Right lobe of liver (tissue), 6 donors: ENCODE measurements at regions not wholly inside any gene's neighbourhood (a gene's known extent, or its start where the extent isn't known, plus 50 kb on each side); places are given as distances from the start of the nearest gene placed in this dataset.

ENCODE experiments used
- ATAC-seq, 4 donors: fragments of 200-7000 bp; cut with Tn5 transposase; one replicate each; pipeline ENCODE4 v1.9.1; 2020; ENCODE audit warnings: mild to moderate bottlenecking in 4 of 4, moderate library complexity in 4 of 4
- DNase-seq, 3 donors: peaks; one replicate each; pipeline ENCODE4 v3.0.0-alpha.2; 2020
- H3K27ac ChIP-seq, 3 donors: fragments of 200-600 bp; one replicate each; pipeline ENCODE4 v1.8.0; 2022
- H3K27me3 ChIP-seq, 2 donors: fragments of 200-600 bp; one replicate each; pipeline ENCODE4 v1.8.0; 2022
- H3K36me3 ChIP-seq, 4 donors: fragments of 200-600 bp; sonication (generic) in 1 of 4; one replicate each; pipeline versions ENCODE4 v1.5.1 to v1.8.0; 2017 to 2022; ENCODE audit warnings: control low read depth in 1 of 4
- H3K4me1 ChIP-seq, 4 donors: fragments of 200-600 bp; sonication (generic) in 1 of 4; one replicate each; pipeline versions ENCODE4 v1.5.1 to v1.8.0; 2017 to 2022; ENCODE audit warnings: control low read depth in 1 of 4
- H3K4me3 ChIP-seq, 3 donors: fragments of 200-600 bp; one replicate each; pipeline ENCODE4 v1.8.0; 2022
- H3K9me3 ChIP-seq, 4 donors: fragments of 200-600 bp; sonication (generic) in 1 of 4; one replicate each; pipeline versions ENCODE4 v1.5.1 to v1.8.0; 2017 to 2022; ENCODE audit warnings: control low read depth in 1 of 4
- CTCF ChIP-seq, 4 donors: fragments of 200-600 bp in 3 of 4; fragments of 450-650 bp in 1 of 4; IDR thresholded peaks; one replicate each; pipeline versions ENCODE4 v1.5.1 to v1.8.0; 2016 to 2022; ENCODE audit warnings: antibody characterized with exemption in 4 of 4, mild to moderate bottlenecking in 2 of 4
- POLR2A ChIP-seq: fragments of 450-650 bp; IDR thresholded peaks from one replicate; pipeline ENCODE4 v1.6.1; 2017; ENCODE audit warnings: antibody characterized with exemption, mild to moderate bottlenecking
- WGBS: methylation state at CpG from one replicate; pipeline ENCODE4 v1.1.6; 2018; ENCODE audit warnings: low coverage, low lambda C conversion rate; ENCODE audit not compliant: insufficient coverage; ENCODE audit errors: missing lambda C conversion rate; 5-methylcytosine and 5-hydroxymethylcytosine counted together
- intact Hi-C, 2 donors: fragments of 100-400 bp; cut with DNase I; formaldehyde crosslinking; loops; one replicate each; pipeline versions ENCODE4 v1.11.2 to v1.14.1; 2022
- donor health status: DM: no; HTN: yes; CAD: no.
- donor health status: DM: no; HTN: no; CAD: no.
- donor health status: DM: no; HTN: no; CAD: no.
- donor health status: DM: no; HTN: yes; CAD: no.
- donor health status: DM: no; HTN: yes; CAD: no.

GRCh38 chr6:44030812-44031454 is 96.3 kb downstream of the MRPL14 start:
- peak in 1 of 3 donors; percentile 30 for DNase-seq
- no peaks in the 10 kb centered on the region for H3K27me3 ChIP-seq
- no peak for ATAC-seq
- no peaks in the 10 kb centered on the region for H3K4me1 ChIP-seq
- intact Hi-C loops = no loop called here
- H3K9me3 ChIP-seq = no peaks in the 10 kb centered on the region
- no peak for TF ChIP-seq POLR2A
- TF ChIP-seq CTCF (IDR thresholded peaks at IDR 0.05) = no peak
- 76% methylated on average over 6 of the region's 7 CpGs for WGBS
- no peak overlapping the region for H3K27ac ChIP-seq
- H3K36me3 ChIP-seq = no peaks in the 10 kb centered on the region
- no peak overlapping the region for H3K4me3 ChIP-seq

DNA sequence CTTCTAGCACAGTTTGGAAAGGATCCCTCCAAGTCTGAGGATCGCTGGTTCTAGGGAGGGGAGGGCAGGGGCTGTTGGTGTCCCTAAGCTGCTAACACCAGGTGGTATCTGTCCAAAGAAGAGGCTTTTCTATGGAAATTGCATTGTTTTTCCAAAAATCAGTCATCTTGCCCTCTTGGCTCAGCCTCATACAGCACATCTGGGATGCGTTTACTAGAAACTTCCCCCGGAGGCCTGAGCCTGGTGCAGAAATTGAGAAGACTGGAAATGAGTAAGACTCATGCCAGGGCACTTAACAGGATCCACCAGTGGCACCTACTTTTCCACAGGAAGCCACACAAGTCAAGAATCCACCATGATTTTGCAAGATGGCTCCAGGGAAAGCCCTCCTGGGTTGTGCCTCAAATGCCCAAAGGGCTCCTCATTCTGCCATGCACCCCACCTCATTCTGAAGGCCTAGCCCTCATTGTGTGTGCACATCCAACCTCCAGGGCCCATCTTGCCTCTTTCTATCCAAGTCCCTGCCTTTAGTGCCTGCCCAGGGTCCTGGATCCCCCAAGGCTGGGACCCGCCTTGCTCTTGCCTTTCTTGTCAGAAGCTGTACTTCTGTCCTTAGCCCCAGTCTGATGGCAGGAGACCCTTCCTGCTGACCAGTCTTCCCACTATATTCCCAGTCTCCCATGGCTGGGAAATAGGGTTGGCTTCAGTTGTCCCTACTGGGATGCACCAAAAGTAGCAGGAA is 97.6 kb downstream of the MRPL14 start:
- Histone ChIP-seq H3K4me3 (no peak overlapping the region), H3K27me3 (no peaks in the 10 kb centered on the region), H3K4me1 (no peaks in the 10 kb centered on the region), H3K27ac (no peak overlapping the region), H3K9me3 (no peaks in the 10 kb centered on the region), H3K36me3 (no peaks in the 10 kb centered on the region)
- no peak for TF ChIP-seq POLR2A
- TF ChIP-seq CTCF (IDR thresholded peaks at IDR 0.05) = no peak
- intact Hi-C loops = no loop called here
- DNase-seq (no peak), ATAC-seq (no peak)
- WGBS = 84% methylated on average over 4 of the region's 4 CpGs

- no peak overlapping the region for H3K4me3 ChIP-seq
- no peak overlapping the region for H3K27ac ChIP-seq
- H3K36me3 ChIP-seq = no peaks in the 10 kb centered on the region
- TF ChIP-seq CTCF (IDR thresholded peaks at IDR 0.05) (no peak), POLR2A (no peak)
- intact Hi-C loops = no loop called here
- ATAC-seq = no peak
- no peaks in the 10 kb centered on the region for H3K27me3 ChIP-seq
- no peaks in the 10 kb centered on the region for H3K4me1 ChIP-seq
- H3K9me3 ChIP-seq = no peaks in the 10 kb centered on the region
- 82% methylated on average over 3 of the region's 3 CpGs for WGBS
- no peak for DNase-seq
These were observed 98.4 kb downstream of the MRPL14 start for GRCh38 chr6:44028789-44029310.

DNA sequence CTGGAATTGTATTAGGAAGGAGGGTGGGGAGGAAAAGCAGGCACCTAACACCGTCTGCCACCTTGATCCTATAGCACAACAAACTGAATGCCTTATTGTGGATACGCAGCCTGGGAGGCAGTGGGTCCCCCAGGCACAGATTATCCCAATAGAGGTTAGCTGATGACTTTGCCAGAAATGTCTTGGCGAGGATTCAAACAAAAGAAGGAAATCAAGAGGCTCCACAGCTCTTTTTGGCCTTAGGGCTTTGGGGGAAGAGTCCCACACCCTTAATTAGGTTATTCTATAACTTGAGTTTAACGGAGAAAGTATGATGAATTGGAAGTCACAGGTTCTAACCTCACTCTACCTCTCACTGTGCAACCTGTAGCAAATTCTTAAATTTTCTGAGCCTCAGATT is 102.0 kb downstream of the MRPL14 start:
- ATAC-seq (no peak), DNase-seq (no peak)
- Histone ChIP-seq H3K4me1 (no peaks in the 10 kb centered on the region), H3K9me3 (no peaks in the 10 kb centered on the region), H3K27ac (no peak overlapping the region), H3K4me3 (no peak overlapping the region), H3K36me3 (no peaks in the 10 kb centered on the region), H3K27me3 (no peaks in the 10 kb centered on the region)
- WGBS = 75% methylated on average over 4 of the region's 4 CpGs
- intact Hi-C loops = no loop called here
- TF ChIP-seq CTCF (IDR thresholded peaks at IDR 0.05) (no peak), POLR2A (no peak)
